ES-I3 (cell line): ENCODE measurements at regions not wholly inside any gene's neighbourhood (a gene's known extent, or its start where the extent isn't known, plus 50 kb on each side); places are given as distances from the start of the nearest gene placed in this dataset.
"Not testable (repeated sequence)": the region's sequence is repeated elsewhere in the genome, so short reads cannot be mapped to it uniquely, and the experiment has no call there.

Source experiments
- H3K36me3 ChIP-seq: 2 replicates; pipeline ENCODE4 v1.6.1; 2013; ENCODE audit warnings: mild to moderate bottlenecking, low read length, control low read depth, moderate library complexity; ENCODE audit not compliant: insufficient read depth
- H3K4me1 ChIP-seq: 2 replicates; pipeline ENCODE4 v1.6.1; 2013; ENCODE audit warnings: mild to moderate bottlenecking, control low read depth, low read length; ENCODE audit not compliant: insufficient read depth
- H3K9ac ChIP-seq: 2 replicates; pipeline ENCODE4 v1.6.1; 2013; ENCODE audit warnings: low read depth, mild to moderate bottlenecking, low read length, moderate library complexity
- H3K9me3 ChIP-seq: 2 replicates; pipeline ENCODE4 v1.6.1; 2013; ENCODE audit warnings: mild to moderate bottlenecking, low read length, moderate library complexity; ENCODE audit not compliant: control insufficient read depth, insufficient read depth

GRCh38 chr21:35271344-35272118 is 222.4 kb upstream of the RUNX1 start:
- H3K4me1 ChIP-seq, H3K36me3 ChIP-seq, H3K9me3 ChIP-seq, H3K9ac ChIP-seq: not testable (repeated sequence)

DNA sequence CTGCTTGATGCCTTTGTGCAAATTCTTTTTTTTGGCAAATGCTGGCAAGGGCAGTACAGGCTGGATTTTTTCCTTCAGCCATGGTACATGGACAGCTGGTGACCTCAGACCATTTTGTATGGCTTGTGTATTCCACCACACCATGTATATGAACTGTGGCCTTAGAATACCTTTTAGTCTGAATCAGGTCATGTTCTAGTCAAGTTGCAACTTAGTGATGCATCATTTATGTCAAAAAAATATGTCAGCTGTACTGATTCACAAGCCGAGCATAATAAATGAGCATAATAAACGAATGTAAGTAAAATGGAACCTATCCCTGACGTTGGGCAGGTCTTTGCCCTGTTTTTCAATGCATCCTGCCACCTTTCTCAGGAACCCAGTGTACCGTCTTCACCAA is 219.7 kb upstream of the RUNX1 start:
- Histone ChIP-seq H3K36me3 (no peaks in the 10 kb centered on the region), H3K9ac (no peak overlapping the region), H3K9me3 (no peaks in the 10 kb centered on the region), H3K4me1 (no peaks in the 10 kb centered on the region)

DNA sequence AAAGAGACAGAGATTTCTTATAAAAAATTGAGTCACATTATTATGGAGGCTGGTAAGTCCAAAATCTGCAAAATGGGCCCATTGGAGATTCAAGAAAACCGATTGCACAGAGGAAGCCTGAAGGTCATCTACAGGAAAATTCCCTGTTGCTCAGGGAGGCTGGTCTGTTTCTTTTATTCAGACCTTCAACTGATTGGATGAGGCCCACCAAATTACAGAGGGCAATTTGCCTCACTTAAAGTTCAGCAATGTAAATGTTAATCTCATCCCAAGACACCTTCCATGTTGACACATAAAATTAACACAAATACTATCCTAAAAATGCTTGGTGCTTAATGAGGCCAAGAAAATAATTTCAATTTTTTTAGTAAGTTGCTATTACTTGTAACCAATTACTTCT is 219.2 kb upstream of the RUNX1 start:
- H3K9ac ChIP-seq, result no peak overlapping the region

GRCh38 chr21:35266546-35266945 is 217.4 kb upstream of the RUNX1 start:
- H3K9me3 ChIP-seq, result no peaks in the 10 kb centered on the region

More for the DNA sequence above, 219.2 kb upstream of the RUNX1 start:
- Histone ChIP-seq H3K36me3 (no peaks in the 10 kb centered on the region), H3K4me1 (no peaks in the 10 kb centered on the region), H3K9me3 (no peaks in the 10 kb centered on the region)

GRCh38 chr21:35265170-35265877 is 216.2 kb upstream of the RUNX1 start:
- H3K36me3 ChIP-seq, result no peaks in the 10 kb centered on the region
- H3K9me3 ChIP-seq, result no peaks in the 10 kb centered on the region
- H3K9ac ChIP-seq, result no peak overlapping the region

More at GRCh38 chr21:35266546-35266945, 217.4 kb upstream of the RUNX1 start:
- Histone ChIP-seq H3K36me3 (no peaks in the 10 kb centered on the region), H3K4me1 (no peaks in the 10 kb centered on the region), H3K9ac (no peak overlapping the region)

DNA sequence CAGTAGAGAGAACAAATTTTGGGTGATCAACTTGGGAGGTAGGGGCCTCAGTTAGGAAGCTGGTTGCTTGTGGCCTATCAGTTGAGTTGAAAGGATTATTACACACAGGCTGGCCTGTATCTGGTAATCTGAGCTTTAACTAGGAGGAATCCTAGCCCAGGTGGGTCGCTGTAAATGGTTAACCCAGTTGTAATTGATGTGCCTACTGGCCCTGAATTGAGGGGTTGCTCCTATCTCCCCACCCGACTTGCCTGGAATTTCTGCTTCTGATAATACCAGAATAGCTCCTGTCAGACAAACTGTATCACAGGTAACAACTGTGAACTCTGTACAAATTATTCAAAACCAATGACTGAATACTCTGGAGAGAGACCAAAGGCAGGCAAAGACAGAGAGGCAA is 210.4 kb upstream of the RUNX1 start:
- Histone ChIP-seq H3K9ac (no peak overlapping the region), H3K9me3 (no peaks in the 10 kb centered on the region), H3K4me1 (peaks cover 7% of the 10 kb centered on the region), H3K36me3 (no peaks in the 10 kb centered on the region)

More at GRCh38 chr21:35265170-35265877, 216.2 kb upstream of the RUNX1 start:
- H3K4me1 ChIP-seq, result no peaks in the 10 kb centered on the region

GRCh38 chr21:35258521-35258920 is 209.4 kb upstream of the RUNX1 start:
- H3K9ac ChIP-seq, result no peak overlapping the region
- peaks cover 12% of the 10 kb centered on the region for H3K4me1 ChIP-seq
- no peaks in the 10 kb centered on the region for H3K36me3 ChIP-seq
- no peaks in the 10 kb centered on the region for H3K9me3 ChIP-seq

DNA sequence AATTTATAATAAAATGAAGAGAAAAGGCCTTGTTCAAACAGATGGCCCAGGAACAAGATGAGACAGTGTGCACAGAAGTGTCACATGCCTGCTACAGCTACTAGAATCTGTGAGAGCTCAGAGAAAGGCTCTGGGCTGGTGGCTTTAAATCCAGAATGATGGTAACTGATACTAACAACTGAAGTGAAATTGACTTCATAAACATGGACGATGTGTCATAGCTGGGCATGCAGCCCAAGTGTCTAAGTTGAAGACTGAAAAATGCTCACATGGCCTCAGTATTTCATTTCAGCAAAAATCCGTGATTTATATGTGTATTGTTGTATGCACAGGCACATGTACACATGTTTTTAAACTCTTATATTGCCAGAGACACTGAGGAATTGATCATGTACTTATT is 208.3 kb upstream of the RUNX1 start:
- Histone ChIP-seq H3K4me1 (peaks cover 13% of the 10 kb centered on the region), H3K36me3 (no peaks in the 10 kb centered on the region), H3K9me3 (no peaks in the 10 kb centered on the region), H3K9ac (no peak overlapping the region)

GRCh38 chr21:35256468-35256988 is 207.4 kb upstream of the RUNX1 start:
- H3K36me3 ChIP-seq, result no peaks in the 10 kb centered on the region

DNA sequence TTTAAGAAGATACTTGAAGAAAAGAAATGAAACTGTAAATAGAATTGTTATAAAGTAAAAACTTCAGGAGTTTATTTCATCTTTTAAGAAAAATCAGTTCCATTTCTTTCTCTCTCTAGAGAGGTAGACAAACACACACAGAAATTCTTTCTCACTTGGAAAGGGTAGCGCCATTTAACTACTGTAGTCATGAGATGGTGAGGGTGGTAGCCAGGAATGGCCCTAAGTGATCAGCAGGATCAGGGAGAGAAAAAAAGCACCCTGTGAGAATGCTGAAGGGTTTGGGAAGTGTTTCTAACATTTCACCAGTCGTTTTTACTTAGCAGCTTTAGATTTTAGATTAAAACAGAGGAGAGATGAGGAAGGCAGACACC is 205.7 kb upstream of the RUNX1 start:
- H3K9ac ChIP-seq, result no peak overlapping the region
- peaks cover 13% of the 10 kb centered on the region for H3K4me1 ChIP-seq
- no peaks in the 10 kb centered on the region for H3K36me3 ChIP-seq
- peaks cover 4% of the 10 kb centered on the region; the same call in 1 of the 2 replicates for H3K9me3 ChIP-seq

More at GRCh38 chr21:35256468-35256988, 207.4 kb upstream of the RUNX1 start:
- Histone ChIP-seq H3K4me1 (peaks cover 13% of the 10 kb centered on the region), H3K9ac (0 out of 2 replicates have a peak overlapping the region, but pooled peaks have one; percentile 18), H3K9me3 (no peaks in the 10 kb centered on the region; the same call in 1 of the 2 replicates)

DNA sequence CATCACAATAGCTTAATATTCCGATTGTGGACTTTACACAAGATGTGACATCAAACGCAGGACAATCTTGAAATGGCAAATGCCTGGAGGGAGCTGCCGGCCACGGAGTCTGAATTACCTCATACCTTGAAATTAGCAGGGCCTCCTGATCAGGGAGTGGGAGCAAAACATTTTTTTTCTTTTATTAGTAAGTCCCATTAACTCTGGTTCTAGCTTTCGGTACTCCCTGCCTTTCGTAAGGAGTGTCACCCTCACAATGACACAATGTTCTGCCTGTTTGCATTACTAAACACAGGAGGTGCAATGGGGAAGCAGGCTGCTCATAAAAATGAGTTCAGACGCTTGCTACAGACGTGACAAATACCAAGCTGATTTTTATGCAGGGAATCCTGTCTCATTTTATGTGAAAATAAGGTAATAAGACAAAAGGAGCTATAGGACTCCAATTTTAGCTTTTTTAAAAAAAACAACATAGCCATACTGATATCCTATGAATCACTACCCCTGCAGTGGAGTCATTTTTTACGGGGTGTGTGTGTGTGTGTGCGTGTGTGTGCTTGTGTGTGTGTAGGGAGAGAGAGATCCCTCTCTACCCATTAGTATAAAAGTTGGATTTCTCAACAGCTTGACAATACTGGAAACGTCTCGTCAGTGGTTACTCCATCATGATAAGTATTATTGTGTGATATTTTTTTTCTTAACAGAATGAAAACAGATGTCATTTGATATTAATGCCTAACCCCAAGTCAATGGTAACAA is 205.1 kb upstream of the RUNX1 start:
- H3K9me3 ChIP-seq, result peaks cover 4% of the 10 kb centered on the region; the same call in 1 of the 2 replicates
- no peaks in the 10 kb centered on the region for H3K36me3 ChIP-seq
- no peak overlapping the region for H3K9ac ChIP-seq
- peaks cover 13% of the 10 kb centered on the region for H3K4me1 ChIP-seq

DNA sequence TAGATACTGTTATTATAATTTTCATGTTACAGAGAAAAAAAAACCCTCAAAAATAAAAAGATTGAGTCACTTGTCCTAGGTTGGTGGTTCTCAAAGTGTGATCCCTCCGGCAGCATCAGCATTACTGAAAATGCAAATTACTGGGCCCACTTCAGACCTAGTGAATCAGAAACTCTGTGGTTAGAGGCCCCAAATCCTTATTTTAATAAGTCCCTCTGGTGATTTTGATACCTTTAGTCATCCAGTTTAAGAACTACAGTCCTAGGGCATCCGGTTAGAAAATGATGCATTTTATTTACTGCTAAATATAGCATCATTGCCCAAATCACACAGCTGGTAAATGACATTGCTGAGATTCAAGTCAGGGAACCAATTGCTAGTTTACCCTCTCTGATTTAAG is 203.7 kb upstream of the RUNX1 start:
- Histone ChIP-seq H3K36me3 (no peaks in the 10 kb centered on the region), H3K9me3 (peaks cover 4% of the 10 kb centered on the region; the same call in 1 of the 2 replicates), H3K9ac (no peak overlapping the region), H3K4me1 (peaks cover 13% of the 10 kb centered on the region)

DNA sequence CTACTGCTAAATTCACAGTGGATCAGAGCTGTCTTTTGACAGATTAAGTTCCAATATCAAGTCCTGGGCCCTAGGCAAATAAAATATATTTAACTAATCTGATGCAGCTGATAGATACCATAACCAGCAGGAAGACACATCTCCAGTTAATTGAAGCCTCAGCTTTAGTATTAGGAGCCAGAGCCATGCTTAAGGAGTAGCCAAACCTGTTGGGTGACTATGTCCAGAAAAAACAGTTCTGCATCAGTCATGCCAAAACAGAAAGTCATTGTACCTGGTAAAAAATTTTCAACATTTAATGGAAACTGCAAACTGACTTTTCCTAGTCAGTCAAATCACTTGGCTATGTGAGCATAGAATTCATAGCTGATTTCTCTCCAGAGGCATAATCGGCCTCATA is 200.5 kb upstream of the RUNX1 start:
- Histone ChIP-seq H3K4me1 (peaks cover 6% of the 10 kb centered on the region; the same call in 1 of the 2 replicates), H3K36me3 (no peaks in the 10 kb centered on the region), H3K9ac (no peak overlapping the region), H3K9me3 (peaks cover 4% of the 10 kb centered on the region; the same call in 1 of the 2 replicates)

- Histone ChIP-seq H3K4me1 (no peaks in the 10 kb centered on the region), H3K36me3 (no peaks in the 10 kb centered on the region), H3K9me3 (peaks cover 4% of the 10 kb centered on the region; the same call in 1 of the 2 replicates), H3K9ac (no peak overlapping the region)
Observed at GRCh38 chr21:35245879-35246278, 196.8 kb upstream of the RUNX1 start.
